HEK293 (cell line): ENCODE measurements at regions not wholly inside any gene's neighbourhood (a gene's known extent, or its start where the extent isn't known, plus 50 kb on each side); places are given as distances from the start of the nearest gene placed in this dataset.

Experiments
- CTCF ChIA-PET: fragments of 350-600 bp; formaldehyde crosslinking; extraction: SDS; loops from one replicate; lab custom pipeline; 2021; ENCODE audit warnings: antibody characterized with exemption; lab: Yijun Ruan, JAX
- POLR2A ChIA-PET: fragments of 300-600 bp; formaldehyde crosslinking; extraction: SDS; loops from one replicate; lab custom pipeline; 2020; ENCODE audit warnings: antibody characterized with exemption, inconsistent platforms; lab: Yijun Ruan, JAX
- H3K27ac ChIP-seq: fragments of 200-500 bp; sonication (Bioruptor generic); 2 replicates; pipeline ENCODE4 v1.5.1; 2014; ENCODE audit warnings: low read depth, low read length, control low read depth, inconsistent platforms; ENCODE audit errors: extremely low read depth
- H3K36me3 ChIP-seq, 2 experiments: fragments of 200-500 bp in 1 of 2; sonication (Bioruptor generic) in 1 of 2; 1 replicate in 1 of 2; 2 replicates in 1 of 2; pipeline ENCODE4 v1.5.1; 2014 to 2017; ENCODE audit warnings: inconsistent platforms in 2 of 2, low read length in 2 of 2; ENCODE audit not compliant: control insufficient read depth in 2 of 2, insufficient read depth in 1 of 2
- H3K4me1 ChIP-seq: fragments of 200-500 bp; sonication (Bioruptor generic); 2 replicates; pipeline ENCODE4 v1.5.1; 2014; ENCODE audit warnings: mild to moderate bottlenecking, low read length, inconsistent platforms; ENCODE audit not compliant: control insufficient read depth, insufficient read depth
- H3K4me3 ChIP-seq: 2 replicates; pipeline ENCODE4 v1.5.1; 2011; ENCODE audit warnings: low read depth, mild to moderate bottlenecking, control low read depth, low read length, moderate library complexity
- H3K9me3 ChIP-seq: fragments of 200-500 bp; sonication (Bioruptor generic); 2 replicates; pipeline ENCODE4 v1.5.1; 2014; ENCODE audit warnings: low read depth, low read length, inconsistent platforms; ENCODE audit not compliant: control insufficient read depth, insufficient read depth
- KLF1 ChIP-seq: fragments of 450-650 bp; formaldehyde crosslinking; IDR thresholded peaks from 2 replicates; pipeline ENCODE4 v1.5.1; 2016; ENCODE audit warnings: missing biosample characterization, missing genetic modification characterization
- KLF16 ChIP-seq: fragments of 450-650 bp; formaldehyde crosslinking; IDR thresholded peaks from 2 replicates; pipeline ENCODE4 v1.5.1; 2017; ENCODE audit warnings: missing biosample characterization, missing genetic modification characterization
- KLF7 ChIP-seq: fragments of 450-650 bp; formaldehyde crosslinking; IDR thresholded peaks from 2 replicates; pipeline ENCODE4 v1.5.1; 2016; ENCODE audit warnings: missing biosample characterization, missing genetic modification characterization, borderline replicate concordance
- PRDM2 ChIP-seq: fragments of 450-650 bp; formaldehyde crosslinking; IDR thresholded peaks from 2 replicates; pipeline ENCODE4 v1.5.1; 2016; ENCODE audit warnings: missing biosample characterization, missing genetic modification characterization, borderline replicate concordance
- ZBTB11 ChIP-seq: fragments of 450-650 bp; formaldehyde crosslinking; conservative IDR thresholded peaks from 2 replicates; pipeline ENCODE4 v1.5.1; 2016; ENCODE audit warnings: low read depth, missing biosample characterization, missing genetic modification characterization
- ZBTB48 ChIP-seq: fragments of 450-650 bp; formaldehyde crosslinking; IDR thresholded peaks from 2 replicates; pipeline ENCODE4 v1.5.1; 2016; ENCODE audit warnings: missing biosample characterization, missing genetic modification characterization
- ZBTB49 ChIP-seq: fragments of 450-650 bp; formaldehyde crosslinking; IDR thresholded peaks from 2 replicates; pipeline ENCODE4 v1.5.1; 2016; ENCODE audit warnings: missing biosample characterization, missing genetic modification characterization, low read depth
- ZNF114 ChIP-seq: fragments of 450-650 bp; formaldehyde crosslinking; IDR thresholded peaks from 2 replicates; pipeline ENCODE4 v1.5.0; 2017; ENCODE audit warnings: missing biosample characterization, missing genetic modification characterization
- ZNF324 ChIP-seq: fragments of 450-650 bp; formaldehyde crosslinking; IDR thresholded peaks from 2 replicates; pipeline ENCODE4 v1.5.1; 2016; ENCODE audit warnings: missing biosample characterization, missing genetic modification characterization
- ZNF555 ChIP-seq: fragments of 450-650 bp; formaldehyde crosslinking; conservative IDR thresholded peaks from 2 replicates; pipeline ENCODE4 v1.5.1; 2017; ENCODE audit warnings: missing biosample characterization, mild to moderate bottlenecking, missing genetic modification characterization, inconsistent platforms
- ZNF580 ChIP-seq: fragments of 450-650 bp; formaldehyde crosslinking; IDR thresholded peaks from 2 replicates; pipeline ENCODE4 v1.5.1; 2016; ENCODE audit warnings: missing biosample characterization, missing genetic modification characterization
- ZSCAN18 ChIP-seq: fragments of 450-650 bp; formaldehyde crosslinking; IDR thresholded peaks from 2 replicates; pipeline ENCODE4 v1.5.1; 2016; ENCODE audit warnings: missing biosample characterization, missing genetic modification characterization
- ZSCAN30 ChIP-seq: fragments of 450-650 bp; IDR thresholded peaks from 2 replicates; pipeline ENCODE4 v1.5.1; 2018; ENCODE audit warnings: missing biosample characterization, mild to moderate bottlenecking, missing genetic modification characterization, moderate library complexity

- no peaks in the 10 kb centered on the region for H3K4me1 ChIP-seq
- H3K36me3 ChIP-seq: no peaks in the 10 kb centered on the region
- ChIA-PET CTCF (no interaction called here), POLR2A (no interaction called here)
- H3K4me3 ChIP-seq: no peak overlapping the region
- H3K9me3 ChIP-seq: no peaks in the 10 kb centered on the region; the same call in 1 of the 2 replicates
- no peak overlapping the region for H3K27ac ChIP-seq
- TF ChIP-seq ZNF555 (tag by site-specific recombination): no peak
- TF ChIP-seq ZBTB48 (tag by site-specific recombination): no peak
- TF ChIP-seq KLF1 (tag by site-specific recombination): no peak
- no peak for TF ChIP-seq KLF16
- no peak for TF ChIP-seq KLF7 (tag by site-specific recombination)
- no peak for TF ChIP-seq PRDM2 (tag by site-specific recombination)
- no peak for TF ChIP-seq ZBTB11 (tag by site-specific recombination)
- no peak for TF ChIP-seq ZNF580 (tag by site-specific recombination)
- no peak for TF ChIP-seq ZSCAN18 (tag by site-specific recombination)
- TF ChIP-seq ZNF114 (tag by site-specific recombination): no peak
- TF ChIP-seq ZBTB49 (tag by site-specific recombination): no peak
- TF ChIP-seq ZSCAN30 (tag by site-specific recombination): no peak
- TF ChIP-seq ZNF324 (tag by site-specific recombination): no peak
Observed at GRCh38 chr5:35561396-35561795, 56.3 kb upstream of the SPEF2 start.
